Lower leg skin (tissue), 3 donors: ENCODE measurements at regions not wholly inside any gene's neighbourhood (a gene's known extent, or its start where the extent isn't known, plus 50 kb on each side); places are given as distances from the start of the nearest gene placed in this dataset.

Experiments used
- POLR2A ChIP-seq, 2 donors: fragments of 450-650 bp; IDR thresholded peaks; one replicate each; pipeline ENCODE4 v1.6.1; 2016 to 2017; ENCODE audit warnings: antibody characterized with exemption in 2 of 2, mild to moderate bottlenecking in 1 of 2, moderate library complexity in 1 of 2
- TF ChIP-seq, protein P1 (sequence below), 3 donors: fragments of 450-650 bp; IDR thresholded peaks; one replicate each; pipeline ENCODE4 v1.5.1; 2016; ENCODE audit warnings: antibody characterized with exemption in 3 of 3, mild to moderate bottlenecking in 3 of 3, moderate library complexity in 2 of 3

DNA sequence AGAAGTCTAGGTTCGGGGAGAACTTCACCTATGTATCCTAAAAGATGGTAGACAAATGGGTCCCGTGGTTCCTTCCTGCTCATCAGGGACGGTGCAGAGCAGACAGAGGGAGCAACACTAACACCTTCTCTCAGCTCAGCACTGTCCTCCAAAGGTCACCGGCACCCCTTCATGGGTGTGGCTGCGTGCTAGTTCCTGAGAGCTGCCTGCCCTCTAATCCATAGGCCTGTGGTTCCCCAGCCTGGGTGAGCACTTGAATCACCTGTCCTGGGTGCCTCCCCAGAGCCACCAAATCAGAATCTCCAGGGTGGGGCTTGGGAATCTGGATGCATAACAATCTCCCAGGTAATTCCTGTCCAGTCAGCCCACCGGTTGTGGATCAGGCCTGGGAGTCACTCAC is 113.9 kb upstream of the TMEM45B start:
- TF ChIP-seq, protein P1, sequence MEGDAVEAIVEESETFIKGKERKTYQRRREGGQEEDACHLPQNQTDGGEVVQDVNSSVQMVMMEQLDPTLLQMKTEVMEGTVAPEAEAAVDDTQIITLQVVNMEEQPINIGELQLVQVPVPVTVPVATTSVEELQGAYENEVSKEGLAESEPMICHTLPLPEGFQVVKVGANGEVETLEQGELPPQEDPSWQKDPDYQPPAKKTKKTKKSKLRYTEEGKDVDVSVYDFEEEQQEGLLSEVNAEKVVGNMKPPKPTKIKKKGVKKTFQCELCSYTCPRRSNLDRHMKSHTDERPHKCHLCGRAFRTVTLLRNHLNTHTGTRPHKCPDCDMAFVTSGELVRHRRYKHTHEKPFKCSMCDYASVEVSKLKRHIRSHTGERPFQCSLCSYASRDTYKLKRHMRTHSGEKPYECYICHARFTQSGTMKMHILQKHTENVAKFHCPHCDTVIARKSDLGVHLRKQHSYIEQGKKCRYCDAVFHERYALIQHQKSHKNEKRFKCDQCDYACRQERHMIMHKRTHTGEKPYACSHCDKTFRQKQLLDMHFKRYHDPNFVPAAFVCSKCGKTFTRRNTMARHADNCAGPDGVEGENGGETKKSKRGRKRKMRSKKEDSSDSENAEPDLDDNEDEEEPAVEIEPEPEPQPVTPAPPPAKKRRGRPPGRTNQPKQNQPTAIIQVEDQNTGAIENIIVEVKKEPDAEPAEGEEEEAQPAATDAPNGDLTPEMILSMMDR (IDR thresholded peaks at IDR 0.05), result no peak
- TF ChIP-seq POLR2A (IDR thresholded peaks at IDR 0.05), result no peak
